Lower lobe of right lung (tissue), 2 donors: ENCODE measurements at regions not wholly inside any gene's neighbourhood (a gene's known extent, or its start where the extent isn't known, plus 50 kb on each side); places are given as distances from the start of the nearest gene placed in this dataset.

ENCODE experiments used
- ATAC-seq, 2 donors: fragments of 200-7000 bp; cut with Tn5 transposase; one replicate each; pipeline ENCODE4 v1.9.1; 2020 to 2022; ENCODE audit warnings: mild to moderate bottlenecking in 2 of 2, moderate library complexity in 2 of 2
- DNase-seq: peaks from one replicate; pipeline ENCODE4 v3.0.0-alpha.2; 2020
- H3K27ac ChIP-seq: fragments of 200-600 bp; one replicate; pipeline ENCODE4 v1.8.0; 2022
- H3K27me3 ChIP-seq: fragments of 200-600 bp; one replicate; pipeline ENCODE4 v1.8.0; 2022; ENCODE audit warnings: low read depth
- H3K36me3 ChIP-seq: fragments of 200-600 bp; one replicate; pipeline ENCODE4 v1.8.0; 2022; ENCODE audit warnings: mild to moderate bottlenecking
- H3K4me1 ChIP-seq: fragments of 200-600 bp; one replicate; pipeline ENCODE4 v1.8.0; 2022
- H3K4me3 ChIP-seq: fragments of 200-600 bp; one replicate; pipeline ENCODE4 v1.8.0; 2022; ENCODE audit warnings: mild to moderate bottlenecking
- H3K9me3 ChIP-seq: fragments of 200-600 bp; one replicate; pipeline ENCODE4 v1.8.0; 2022
- CTCF ChIP-seq: fragments of 200-600 bp; IDR thresholded peaks from one replicate; pipeline ENCODE4 v1.8.0; 2022; ENCODE audit warnings: antibody characterized with exemption, mild to moderate bottlenecking
- intact Hi-C: fragments of 100-400 bp; cut with DNase I; formaldehyde crosslinking; loops from one replicate; pipeline ENCODE4 v1.11.0; 2022
- donor health status: DM: no; HTN: yes; CAD: no; lungs with severe emphysema.

GRCh38 chr5:74954919-74955318 is 88.7 kb upstream of the FAM169A start:
- Histone ChIP-seq H3K27me3 (no peaks in the 10 kb centered on the region), H3K4me1 (no peaks in the 10 kb centered on the region), H3K4me3 (no peak overlapping the region), H3K27ac (no peak overlapping the region), H3K36me3 (no peaks in the 10 kb centered on the region), H3K9me3 (no peaks in the 10 kb centered on the region)
- peak in 1 of 2 donors; percentile 39 for ATAC-seq
- no peak for TF ChIP-seq CTCF
- intact Hi-C loops = no loop called here
- no peak for DNase-seq

- Histone ChIP-seq H3K27ac (no peak overlapping the region), H3K9me3 (no peaks in the 10 kb centered on the region), H3K4me1 (no peaks in the 10 kb centered on the region), H3K4me3 (no peak overlapping the region), H3K27me3 (no peaks in the 10 kb centered on the region), H3K36me3 (no peaks in the 10 kb centered on the region)
- DNase-seq = no peak
- no peak for TF ChIP-seq CTCF
- peak in 1 of 2 donors; percentile 21 for ATAC-seq
- intact Hi-C loops = no loop called here
These were observed 87.9 kb upstream of the FAM169A start for GRCh38 chr5:74953937-74954720.

GRCh38 chr5:74953554-74953936 is 87.4 kb upstream of the FAM169A start:
- DNase-seq = no peak
- intact Hi-C loops = no loop called here
- no peak for TF ChIP-seq CTCF
- no peaks in the 10 kb centered on the region for H3K27me3 ChIP-seq
- H3K9me3 ChIP-seq = no peaks in the 10 kb centered on the region
- no peak overlapping the region for H3K4me3 ChIP-seq
- no peak overlapping the region for H3K27ac ChIP-seq
- no peaks in the 10 kb centered on the region for H3K36me3 ChIP-seq
- peaks cover 4% of the 10 kb centered on the region for H3K4me1 ChIP-seq
- no peak for ATAC-seq

- intact Hi-C loops = no loop called here
- no peaks in the 10 kb centered on the region for H3K27me3 ChIP-seq
- H3K4me3 ChIP-seq = no peak overlapping the region
- TF ChIP-seq CTCF = no peak
- no peak for ATAC-seq
- peaks cover 4% of the 10 kb centered on the region for H3K4me1 ChIP-seq
- no peak for DNase-seq
- no peaks in the 10 kb centered on the region for H3K36me3 ChIP-seq
- H3K9me3 ChIP-seq = no peaks in the 10 kb centered on the region
- H3K27ac ChIP-seq = no peak overlapping the region
These were observed 86.2 kb upstream of the FAM169A start for GRCh38 chr5:74952406-74952805.

- intact Hi-C loops = no loop called here
- no peak for DNase-seq
- Histone ChIP-seq H3K9me3 (no peaks in the 10 kb centered on the region), H3K4me3 (no peak overlapping the region), H3K27me3 (no peaks in the 10 kb centered on the region), H3K27ac (no peak overlapping the region), H3K36me3 (no peaks in the 10 kb centered on the region), H3K4me1 (peaks cover 4% of the 10 kb centered on the region)
- ATAC-seq = no peak
- no peak for TF ChIP-seq CTCF
These were observed 85.7 kb upstream of the FAM169A start for GRCh38 chr5:74951865-74952264.
